B cell (primary cell): ENCODE measurements at regions not wholly inside any gene's neighbourhood (a gene's known extent, or its start where the extent isn't known, plus 50 kb on each side); places are given as distances from the start of the nearest gene placed in this dataset.

Source experiments
- EZH2 ChIP-seq: IDR thresholded peaks from 2 replicates; pipeline ENCODE4 v1.6.1; 2012; ENCODE audit warnings: borderline replicate concordance, low read depth, mild to moderate bottlenecking, moderate library complexity, low read length; ENCODE audit not compliant: insufficient read depth, poor library complexity, severe bottlenecking
- TF ChIP-seq, protein P1 (sequence below): fragments of 200-600 bp; IDR thresholded peaks from one replicate; pipeline ENCODE4 v1.8.0; 2022; ENCODE audit warnings: antibody characterized with exemption, mild to moderate bottlenecking

DNA sequence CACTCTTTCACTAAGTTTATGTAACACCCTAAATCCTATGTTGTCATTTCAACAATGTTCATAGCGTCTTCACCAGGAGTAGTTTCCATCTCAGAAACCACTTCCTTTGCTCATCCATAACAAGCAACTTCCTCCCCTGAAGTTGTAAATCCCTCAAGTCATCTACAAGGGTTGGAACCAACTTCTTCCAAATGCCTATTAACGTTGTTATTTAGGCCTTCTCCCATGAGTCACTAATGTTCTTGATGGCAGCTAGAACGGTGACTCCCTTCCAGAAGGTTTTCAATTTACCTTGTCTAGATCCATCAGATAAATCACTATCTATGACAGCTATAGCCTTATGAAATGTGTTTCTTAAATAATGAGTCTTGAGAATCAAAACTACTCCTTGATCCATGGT is 73.3 kb upstream of the TARS1 start:
- TF ChIP-seq, protein P1, sequence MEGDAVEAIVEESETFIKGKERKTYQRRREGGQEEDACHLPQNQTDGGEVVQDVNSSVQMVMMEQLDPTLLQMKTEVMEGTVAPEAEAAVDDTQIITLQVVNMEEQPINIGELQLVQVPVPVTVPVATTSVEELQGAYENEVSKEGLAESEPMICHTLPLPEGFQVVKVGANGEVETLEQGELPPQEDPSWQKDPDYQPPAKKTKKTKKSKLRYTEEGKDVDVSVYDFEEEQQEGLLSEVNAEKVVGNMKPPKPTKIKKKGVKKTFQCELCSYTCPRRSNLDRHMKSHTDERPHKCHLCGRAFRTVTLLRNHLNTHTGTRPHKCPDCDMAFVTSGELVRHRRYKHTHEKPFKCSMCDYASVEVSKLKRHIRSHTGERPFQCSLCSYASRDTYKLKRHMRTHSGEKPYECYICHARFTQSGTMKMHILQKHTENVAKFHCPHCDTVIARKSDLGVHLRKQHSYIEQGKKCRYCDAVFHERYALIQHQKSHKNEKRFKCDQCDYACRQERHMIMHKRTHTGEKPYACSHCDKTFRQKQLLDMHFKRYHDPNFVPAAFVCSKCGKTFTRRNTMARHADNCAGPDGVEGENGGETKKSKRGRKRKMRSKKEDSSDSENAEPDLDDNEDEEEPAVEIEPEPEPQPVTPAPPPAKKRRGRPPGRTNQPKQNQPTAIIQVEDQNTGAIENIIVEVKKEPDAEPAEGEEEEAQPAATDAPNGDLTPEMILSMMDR = no peak
- no peak for TF ChIP-seq EZH2
